GM23248 (cell line): ENCODE measurements at regions not wholly inside any gene's neighbourhood (a gene's known extent, or its start where the extent isn't known, plus 50 kb on each side); places are given as distances from the start of the nearest gene placed in this dataset.

Experiments used
- DNase-seq: peaks from one replicate; pipeline ENCODE4 v3.0.0-alpha.2; 2015
- H2AFZ ChIP-seq: fragments of 200-600 bp; sonication (generic); 2 replicates; pipeline ENCODE4 v1.6.1; 2016; ENCODE audit warnings: antibody characterized with exemption
- H3F3A ChIP-seq: fragments of 200-600 bp; sonication (generic); 2 replicates; pipeline ENCODE4 v1.6.1; 2016; ENCODE audit warnings: mild to moderate bottlenecking, antibody characterized with exemption, mixed run types; ENCODE audit not compliant: insufficient read depth
- H3K27ac ChIP-seq: fragments of 200-600 bp; sonication (generic); 2 replicates; pipeline ENCODE4 v1.5.1; 2016; ENCODE audit warnings: mild to moderate bottlenecking
- H3K27me3 ChIP-seq: fragments of 200-600 bp; sonication (generic); replicated peaks from 2 replicates; pipeline ENCODE4 v1.6.1; 2016; ENCODE audit warnings: mild to moderate bottlenecking; ENCODE audit not compliant: insufficient read depth
- H3K36me3 ChIP-seq: fragments of 200-600 bp; sonication (generic); 2 replicates; pipeline ENCODE4 v1.6.1; 2016; ENCODE audit warnings: low read depth, mild to moderate bottlenecking
- H3K4me1 ChIP-seq: fragments of 200-600 bp; sonication (generic); 2 replicates; pipeline ENCODE4 v1.6.1; 2016; ENCODE audit warnings: mild to moderate bottlenecking; ENCODE audit not compliant: insufficient read depth
- H3K4me2 ChIP-seq: fragments of 200-600 bp; sonication (generic); one replicate; pipeline ENCODE4 v1.6.1; 2016; ENCODE audit warnings: mild to moderate bottlenecking; ENCODE audit not compliant: unreplicated experiment
- H3K4me3 ChIP-seq: fragments of 200-600 bp; sonication (generic); 2 replicates; pipeline ENCODE4 v1.5.1; 2016; ENCODE audit warnings: mild to moderate bottlenecking
- H3K79me2 ChIP-seq: fragments of 200-600 bp; sonication (generic); 2 replicates; pipeline ENCODE4 v1.6.1; 2016; ENCODE audit warnings: mild to moderate bottlenecking; ENCODE audit not compliant: insufficient read depth
- H3K9ac ChIP-seq: fragments of 200-600 bp; sonication (generic); 2 replicates; pipeline ENCODE4 v1.6.1; 2016; ENCODE audit warnings: mild to moderate bottlenecking
- H3K9me2 ChIP-seq: fragments of 200-600 bp; sonication (generic); 2 replicates; pipeline ENCODE4 v1.6.1; 2016; ENCODE audit warnings: mixed run types, mild to moderate bottlenecking, moderate library complexity; ENCODE audit not compliant: insufficient read depth
- H3K9me3 ChIP-seq: fragments of 200-600 bp; sonication (generic); one replicate; pipeline ENCODE4 v1.6.1; 2017; ENCODE audit warnings: low read depth
- H4K20me1 ChIP-seq: fragments of 200-600 bp; sonication (generic); 2 replicates; pipeline ENCODE4 v1.6.0; 2016; ENCODE audit not compliant: insufficient read depth
- EZH2 ChIP-seq: fragments of 200-600 bp; sonication (generic); IDR thresholded peaks from 2 replicates; pipeline ENCODE4 v1.6.1; 2018; ENCODE audit warnings: antibody characterized with exemption, mild to moderate bottlenecking; ENCODE audit not compliant: insufficient read depth, poor library complexity, severe bottlenecking
- EZH2phosphoT487 ChIP-seq: fragments of 200-600 bp; sonication (generic); IDR thresholded peaks from 2 replicates; pipeline ENCODE4 v1.6.1; 2018; ENCODE audit warnings: antibody characterized with exemption, moderate library complexity, mild to moderate bottlenecking, low read depth; ENCODE audit not compliant: insufficient read depth
- WGBS, 2 experiments: methylation state at CpG; one replicate each; pipeline ENCODE4 v1.1.6; 2015 to 2017; ENCODE audit warnings: low lambda C conversion rate in 2 of 2, low coverage in 1 of 2; ENCODE audit errors: missing lambda C conversion rate in 2 of 2; 5-methylcytosine and 5-hydroxymethylcytosine counted together
- in situ Hi-C: fragments of 300-500 bp; cut with MboI; formaldehyde crosslinking; loops from 2 replicates; pipeline ENCODE4 v1.15.0; 2020

DNA sequence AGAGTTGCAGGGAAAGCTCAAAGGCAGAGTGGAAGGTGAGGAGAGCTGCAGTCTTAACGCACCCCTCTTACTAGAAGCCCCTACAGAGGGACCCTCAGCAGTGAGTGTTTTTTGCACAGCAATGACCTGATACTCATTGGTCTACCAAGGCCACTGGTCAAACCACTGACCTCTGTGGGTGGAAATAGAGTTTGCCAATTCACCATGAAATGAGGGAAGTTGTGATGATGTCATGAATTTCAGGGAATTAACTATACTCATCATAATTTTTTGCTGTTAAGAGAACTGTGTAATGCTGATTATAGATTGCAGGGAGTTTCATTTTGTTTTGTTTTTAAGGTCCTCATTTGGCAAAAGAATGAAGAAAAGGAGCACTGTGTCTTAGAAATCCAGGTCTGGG, 101.7 kb upstream of the SMAD3 start:
- Histone ChIP-seq H3K36me3 (no peaks in the 10 kb centered on the region), H4K20me1 (no peaks in the 10 kb centered on the region), H3K9me2 (no peaks in the 10 kb centered on the region), H3K4me2 (no peak overlapping the region), H3K27me3 (no peaks in the 10 kb centered on the region), H3K9ac (no peak overlapping the region), H3K4me1 (no peaks in the 10 kb centered on the region), H3K4me3 (no peak overlapping the region), H3K27ac (no peak overlapping the region), H3F3A (no peaks in the 10 kb centered on the region), H3K9me3 (no peaks in the 10 kb centered on the region), H2AFZ (no peak overlapping the region), H3K79me2 (no peaks in the 10 kb centered on the region)
- TF ChIP-seq EZH2 (no peak), EZH2phosphoT487 (no peak)
- no peak for DNase-seq
- in situ Hi-C loops = no loop called here
- 93 to 100% methylated on average over 1 of the region's 1 CpG for WGBS, 2 experiments

DNA sequence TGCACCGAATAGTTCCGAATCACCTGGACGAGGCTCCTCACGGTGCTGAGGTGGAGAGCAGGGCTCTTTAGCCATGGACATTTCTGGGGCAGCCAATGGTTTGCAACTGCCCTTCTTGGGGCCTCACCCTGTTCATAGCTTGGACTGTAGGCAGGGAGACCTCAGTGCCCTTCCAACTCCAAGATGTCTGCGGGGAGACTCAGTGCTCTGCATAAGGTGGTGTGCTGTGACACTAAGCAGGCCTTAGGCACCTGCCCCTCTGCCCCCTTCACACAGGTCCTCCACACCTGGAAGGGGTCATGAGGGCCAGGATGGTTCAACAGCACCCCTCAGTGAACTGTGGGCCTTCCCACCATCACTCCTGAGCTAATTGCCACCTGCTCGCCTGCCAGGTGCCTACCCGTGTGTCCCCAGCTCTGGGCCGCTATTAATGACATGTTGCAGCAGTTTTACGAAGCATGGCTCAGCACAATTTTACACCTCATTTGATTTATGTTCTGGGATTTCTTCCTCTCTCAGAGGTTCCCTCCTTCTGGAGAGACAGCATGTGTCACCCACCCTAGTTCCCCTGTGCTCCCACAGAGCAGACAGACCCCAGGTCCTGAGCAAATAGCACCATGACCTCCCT, 101.2 kb upstream of the SMAD3 start:
- no peak overlapping the region for H3K4me2 ChIP-seq
- DNase-seq = no peak
- H3K79me2 ChIP-seq = no peaks in the 10 kb centered on the region
- H3K27me3 ChIP-seq = no peaks in the 10 kb centered on the region
- TF ChIP-seq EZH2 (no peak), EZH2phosphoT487 (no peak)
- 86 to 88% methylated on average over 9 of the region's 9 CpGs for WGBS, 2 experiments
- in situ Hi-C loops = no loop called here
- H3K4me3 ChIP-seq = no peak overlapping the region
- H2AFZ ChIP-seq = no peak overlapping the region
- H3F3A ChIP-seq = no peaks in the 10 kb centered on the region
- H3K4me1 ChIP-seq = no peaks in the 10 kb centered on the region
- H3K9me3 ChIP-seq = no peaks in the 10 kb centered on the region
- no peaks in the 10 kb centered on the region for H3K36me3 ChIP-seq
- H3K9ac ChIP-seq = no peak overlapping the region
- H3K9me2 ChIP-seq = no peaks in the 10 kb centered on the region
- H3K27ac ChIP-seq = no peak overlapping the region
- no peaks in the 10 kb centered on the region for H4K20me1 ChIP-seq

DNA sequence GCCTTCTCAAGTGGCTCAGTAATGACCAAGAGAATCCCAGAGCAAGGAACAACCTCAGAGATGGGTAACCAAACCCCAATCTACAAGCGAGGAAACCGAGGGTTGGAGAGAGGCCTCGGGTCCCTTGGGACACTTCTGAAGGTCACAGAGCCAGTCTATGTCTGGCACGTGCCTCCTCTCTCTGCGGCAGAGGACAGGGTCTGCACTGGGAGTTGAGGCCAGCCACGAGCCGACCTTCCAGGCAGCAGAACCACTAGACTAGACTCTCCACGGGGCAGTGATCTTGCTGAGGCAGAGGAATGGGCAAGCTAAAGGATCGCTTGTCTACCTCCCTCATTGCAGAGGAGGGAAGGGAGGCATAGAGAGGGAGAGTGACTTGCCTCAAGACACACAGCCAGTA, 100.6 kb upstream of the SMAD3 start:
- in situ Hi-C loops = no loop called here
- no peak overlapping the region for H2AFZ ChIP-seq
- H3K4me3 ChIP-seq = no peak overlapping the region

DNA sequence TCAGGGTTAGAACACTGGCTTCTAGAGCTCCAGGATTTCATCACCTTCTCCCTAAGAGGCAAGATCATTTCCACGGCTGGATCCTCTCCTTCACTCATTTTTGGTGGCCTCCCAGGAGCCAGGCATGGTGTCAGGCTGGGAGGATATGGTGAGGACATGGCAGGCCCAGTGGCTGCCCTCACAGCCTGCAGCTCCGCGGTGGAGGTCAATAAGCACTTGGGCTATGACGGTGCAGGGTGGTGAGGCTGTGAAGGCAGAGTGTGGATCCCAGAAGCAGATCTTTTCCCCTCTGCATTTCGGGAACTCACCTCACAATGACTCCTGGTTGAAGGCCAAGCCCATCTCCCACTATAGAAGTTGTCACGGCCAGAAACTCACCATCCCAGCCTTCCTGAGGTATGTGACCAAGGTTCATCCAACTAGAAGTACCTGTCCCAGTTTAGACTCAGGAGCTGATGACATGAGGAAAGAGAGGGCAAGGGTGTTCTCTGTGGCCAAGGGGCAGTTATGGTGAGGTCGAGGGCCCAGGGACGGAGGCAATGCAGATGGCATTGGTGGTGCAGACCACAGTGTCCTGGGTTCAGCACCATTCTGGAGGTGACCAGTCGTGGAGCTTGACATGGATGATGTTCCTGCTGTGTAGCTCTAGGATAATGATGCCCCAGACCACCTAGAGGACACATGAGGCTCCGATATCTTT, 100.1 kb upstream of the SMAD3 start:
- Histone ChIP-seq H3K27me3 (no peaks in the 10 kb centered on the region), H3F3A (no peaks in the 10 kb centered on the region), H3K4me3 (no peak overlapping the region), H3K27ac (no peak overlapping the region), H3K4me1 (no peaks in the 10 kb centered on the region), H3K36me3 (no peaks in the 10 kb centered on the region), H4K20me1 (no peaks in the 10 kb centered on the region), H2AFZ (no peak overlapping the region), H3K9me2 (no peaks in the 10 kb centered on the region), H3K9me3 (no peaks in the 10 kb centered on the region), H3K9ac (no peak overlapping the region), H3K79me2 (no peaks in the 10 kb centered on the region), H3K4me2 (no peak overlapping the region)
- TF ChIP-seq EZH2phosphoT487 = no peak
- no peak for TF ChIP-seq EZH2
- in situ Hi-C loops = no loop called here
- 80 to 82% methylated on average over 10 of the region's 10 CpGs for WGBS, 2 experiments
- no peak for DNase-seq

More for the DNA sequence above, 100.6 kb upstream of the SMAD3 start:
- no peaks in the 10 kb centered on the region for H3F3A ChIP-seq
- no peak overlapping the region for H3K9ac ChIP-seq
- H3K27ac ChIP-seq = no peak overlapping the region
- no peaks in the 10 kb centered on the region for H3K9me2 ChIP-seq
- WGBS, 2 experiments = 76 to 81% methylated on average over 8 to 9 of the region's 9 CpGs
- no peaks in the 10 kb centered on the region for H3K36me3 ChIP-seq
- no peaks in the 10 kb centered on the region for H4K20me1 ChIP-seq
- H3K4me1 ChIP-seq = no peaks in the 10 kb centered on the region
- H3K79me2 ChIP-seq = no peaks in the 10 kb centered on the region
- TF ChIP-seq EZH2phosphoT487 (no peak), EZH2 (no peak)
- H3K9me3 ChIP-seq = no peaks in the 10 kb centered on the region
- no peaks in the 10 kb centered on the region for H3K27me3 ChIP-seq
- DNase-seq = no peak
- H3K4me2 ChIP-seq = no peak overlapping the region
